OCI-LY7 (cell line): ENCODE measurements at regions not wholly inside any gene's neighbourhood (a gene's known extent, or its start where the extent isn't known, plus 50 kb on each side); places are given as distances from the start of the nearest gene placed in this dataset.

Source experiments
- EZH2phosphoT487 ChIP-seq: fragments of 200-600 bp; sonication (generic); IDR thresholded peaks from 2 replicates; pipeline ENCODE4 v1.6.1; 2018; ENCODE audit warnings: low read depth, borderline replicate concordance, mild to moderate bottlenecking, mixed run types, antibody characterized with exemption, low read length, moderate library complexity, mixed read lengths
- TF ChIP-seq, protein P1 (sequence below): fragments of 200-600 bp; sonication (generic); conservative IDR thresholded peaks from 2 replicates; pipeline ENCODE4 v1.5.1; 2014; ENCODE audit warnings: mild to moderate bottlenecking, antibody characterized with exemption, low read length, moderate library complexity, mixed read lengths

DNA sequence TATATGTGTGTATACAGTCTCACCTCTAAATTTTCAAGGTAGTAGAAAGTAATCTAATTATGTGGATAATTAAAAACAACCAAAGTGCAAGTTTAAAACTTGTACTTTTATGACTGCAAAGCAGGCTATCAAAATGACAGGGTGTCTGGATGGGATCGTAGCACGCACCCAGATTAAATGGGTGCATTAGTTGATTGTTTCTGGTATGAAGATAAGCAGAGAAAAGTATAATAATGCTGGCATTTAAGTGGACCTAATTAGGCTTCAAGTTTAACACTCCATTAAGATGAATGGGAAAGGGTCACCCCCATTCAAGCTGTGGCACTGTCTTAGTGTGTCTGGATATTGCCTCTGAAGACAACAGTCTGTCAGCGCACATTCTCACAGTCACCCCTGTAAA, 124.6 kb upstream of the ZEB2 start:
- TF ChIP-seq, protein P1, sequence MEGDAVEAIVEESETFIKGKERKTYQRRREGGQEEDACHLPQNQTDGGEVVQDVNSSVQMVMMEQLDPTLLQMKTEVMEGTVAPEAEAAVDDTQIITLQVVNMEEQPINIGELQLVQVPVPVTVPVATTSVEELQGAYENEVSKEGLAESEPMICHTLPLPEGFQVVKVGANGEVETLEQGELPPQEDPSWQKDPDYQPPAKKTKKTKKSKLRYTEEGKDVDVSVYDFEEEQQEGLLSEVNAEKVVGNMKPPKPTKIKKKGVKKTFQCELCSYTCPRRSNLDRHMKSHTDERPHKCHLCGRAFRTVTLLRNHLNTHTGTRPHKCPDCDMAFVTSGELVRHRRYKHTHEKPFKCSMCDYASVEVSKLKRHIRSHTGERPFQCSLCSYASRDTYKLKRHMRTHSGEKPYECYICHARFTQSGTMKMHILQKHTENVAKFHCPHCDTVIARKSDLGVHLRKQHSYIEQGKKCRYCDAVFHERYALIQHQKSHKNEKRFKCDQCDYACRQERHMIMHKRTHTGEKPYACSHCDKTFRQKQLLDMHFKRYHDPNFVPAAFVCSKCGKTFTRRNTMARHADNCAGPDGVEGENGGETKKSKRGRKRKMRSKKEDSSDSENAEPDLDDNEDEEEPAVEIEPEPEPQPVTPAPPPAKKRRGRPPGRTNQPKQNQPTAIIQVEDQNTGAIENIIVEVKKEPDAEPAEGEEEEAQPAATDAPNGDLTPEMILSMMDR: no peak
- TF ChIP-seq EZH2phosphoT487: no peak
